A172 (cell line): ENCODE measurements at regions not wholly inside any gene's neighbourhood (a gene's known extent, or its start where the extent isn't known, plus 50 kb on each side); places are given as distances from the start of the nearest gene placed in this dataset.
A peak's percentile ranks its signal among the peaks of the same experiment; 100 is the strongest.

Experiments used
- DNase-seq: peaks from one replicate; pipeline ENCODE4 v3.0.0-alpha.2; 2015; ENCODE audit warnings: low spot score

- DNase-seq, result no peak
These were observed 185.4 kb upstream of the CNTN5 start for GRCh38 chr11:98835335-98835734.

GRCh38 chr11:98836156-98836555 lies 184.6 kb upstream of the CNTN5 start:
- DNase-seq, result no peak

- no peak for DNase-seq
These were observed 178.6 kb upstream of the CNTN5 start for GRCh38 chr11:98842187-98842586.

- DNase-seq, result no peak
These were observed 158.6 kb upstream of the CNTN5 start for GRCh38 chr11:98862169-98862568.

GRCh38 chr11:98871690-98872089 lies 149.1 kb upstream of the CNTN5 start:
- DNase-seq, result no peak

- no peak for DNase-seq
These were observed 146.7 kb upstream of the CNTN5 start for GRCh38 chr11:98874050-98874449.

- no peak for DNase-seq
These were observed 124.8 kb upstream of the CNTN5 start for GRCh38 chr11:98895936-98896335.

- DNase-seq, result no peak
These were observed 79.8 kb upstream of the CNTN5 start for GRCh38 chr11:98940913-98941312.

GRCh38 chr11:98944461-98944860 lies 76.3 kb upstream of the CNTN5 start:
- DNase-seq, result peak; percentile 0

GRCh38 chr11:98952107-98952506 lies 68.6 kb upstream of the CNTN5 start:
- DNase-seq, result no peak

- no peak for DNase-seq
These were observed 65.2 kb upstream of the CNTN5 start for GRCh38 chr11:98955551-98955950.

- DNase-seq, result no peak
These were observed 56.6 kb upstream of the CNTN5 start for GRCh38 chr11:98964146-98964545.

GRCh38 chr11:98965358-98965757 lies 55.4 kb upstream of the CNTN5 start:
- no peak for DNase-seq

GRCh38 chr11:98965775-98966174 lies 55.0 kb upstream of the CNTN5 start:
- DNase-seq, result no peak

- no peak for DNase-seq
These were observed 53.7 kb upstream of the CNTN5 start for GRCh38 chr11:98967005-98967404.
